ENCODE measurements at regions not wholly inside any gene's neighbourhood (a gene's known extent, or its start where the extent isn't known, plus 50 kb on each side); places are given as distances from the start of the nearest gene placed in this dataset.

GRCh38 chr4:181687116-181687515 is 556.1 kb upstream of the TENM3 start:
- TF ChIP-seq CTCF (conservative IDR thresholded peaks at IDR 0.05; ENCODE audit: low read depth, low read length) (no peak), EZH2 (IDR thresholded peaks at IDR 0.05; ENCODE audit: borderline replicate concordance, low read depth, low read length, poor library complexity, severe bottlenecking) (no peak)
